HUES48 (cell line): ENCODE measurements at regions not wholly inside any gene's neighbourhood (a gene's known extent, or its start where the extent isn't known, plus 50 kb on each side); places are given as distances from the start of the nearest gene placed in this dataset.
"Not testable (repeated sequence)": the region's sequence is repeated elsewhere in the genome, so short reads cannot be mapped to it uniquely, and the experiment has no call there.

ENCODE experiments used
- H3K27ac ChIP-seq: one replicate; pipeline ENCODE4 v1.7.0; 2013; ENCODE audit warnings: low read depth, low read length, inconsistent platforms
- H3K27me3 ChIP-seq: 2 replicates; pipeline ENCODE4 v1.6.1; 2013; ENCODE audit warnings: mild to moderate bottlenecking, low read length; ENCODE audit not compliant: control insufficient read depth, insufficient read depth
- H3K36me3 ChIP-seq: 2 replicates; pipeline ENCODE4 v1.6.1; 2013; ENCODE audit warnings: low read length; ENCODE audit not compliant: control insufficient read depth, insufficient read depth
- H3K4me1 ChIP-seq: 2 replicates; pipeline ENCODE4 v1.6.1; 2013; ENCODE audit warnings: mild to moderate bottlenecking, low read length; ENCODE audit not compliant: control insufficient read depth, insufficient read depth
- H3K4me3 ChIP-seq: 2 replicates; pipeline ENCODE4 v1.5.1; 2013; ENCODE audit warnings: mild to moderate bottlenecking, low read depth, low read length
- H3K9ac ChIP-seq: 2 replicates; pipeline ENCODE4 v1.6.1; 2013; ENCODE audit warnings: mild to moderate bottlenecking, low read depth, low read length, moderate library complexity
- H3K9me3 ChIP-seq: 2 replicates; pipeline ENCODE4 v1.6.1; 2013; ENCODE audit warnings: low read length; ENCODE audit not compliant: control insufficient read depth, insufficient read depth

GRCh38 chr1:58227604-58228003 is 318.9 kb downstream of the OMA1 start:
- H3K4me1 ChIP-seq = no peaks in the 10 kb centered on the region

GRCh38 chr1:58223522-58223921 is 323.0 kb downstream of the OMA1 start:
- Histone ChIP-seq H3K36me3 (no peaks in the 10 kb centered on the region), H3K4me3 (no peak overlapping the region), H3K4me1 (no peaks in the 10 kb centered on the region), H3K9me3 (no peaks in the 10 kb centered on the region), H3K27ac (no peak overlapping the region), H3K9ac (no peak overlapping the region), H3K27me3 (no peaks in the 10 kb centered on the region)

More at GRCh38 chr1:58227604-58228003, 318.9 kb downstream of the OMA1 start:
- Histone ChIP-seq H3K27ac (no peak overlapping the region), H3K36me3 (no peaks in the 10 kb centered on the region), H3K9me3 (no peaks in the 10 kb centered on the region), H3K9ac (no peak overlapping the region), H3K27me3 (no peaks in the 10 kb centered on the region), H3K4me3 (no peak overlapping the region)

- no peak overlapping the region for H3K27ac ChIP-seq
- H3K4me1 ChIP-seq = no peaks in the 10 kb centered on the region
- H3K36me3 ChIP-seq = no peaks in the 10 kb centered on the region
- no peaks in the 10 kb centered on the region for H3K27me3 ChIP-seq
- no peak overlapping the region for H3K9ac ChIP-seq
- H3K9me3 ChIP-seq = no peaks in the 10 kb centered on the region
- no peak overlapping the region for H3K4me3 ChIP-seq
These were observed 325.6 kb downstream of the OMA1 start for GRCh38 chr1:58220836-58221472.

- H3K9me3 ChIP-seq, H3K4me1 ChIP-seq, H3K4me3 ChIP-seq, H3K9ac ChIP-seq, H3K27me3 ChIP-seq, H3K27ac ChIP-seq, H3K36me3 ChIP-seq: not testable (repeated sequence)
These were observed 330.4 kb downstream of the OMA1 start for GRCh38 chr1:58216169-58216568.

DNA sequence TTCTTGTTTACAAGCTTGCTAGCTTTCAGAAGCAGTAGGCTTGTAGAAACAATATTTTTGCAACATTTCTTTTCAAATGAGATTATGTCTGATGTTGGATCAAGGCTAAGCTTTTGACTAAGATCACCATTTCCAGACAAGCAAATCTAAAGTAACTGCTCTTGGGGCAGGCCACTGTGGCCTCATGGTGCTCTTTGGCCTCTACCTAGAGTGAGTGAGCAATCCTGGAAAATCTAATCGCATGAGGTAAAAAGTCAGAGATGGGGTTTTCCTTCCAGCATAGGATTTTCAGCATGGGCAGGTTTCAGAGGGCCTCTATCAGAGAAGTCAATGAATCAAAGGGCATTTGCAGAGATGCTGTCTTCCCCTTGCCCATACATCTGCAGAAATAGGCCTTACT is 331.9 kb downstream of the OMA1 start:
- no peaks in the 10 kb centered on the region for H3K27me3 ChIP-seq
- no peak overlapping the region for H3K4me3 ChIP-seq
- H3K36me3 ChIP-seq = no peaks in the 10 kb centered on the region
- no peaks in the 10 kb centered on the region for H3K4me1 ChIP-seq
- no peak overlapping the region for H3K27ac ChIP-seq
- no peak overlapping the region for H3K9ac ChIP-seq
- no peaks in the 10 kb centered on the region for H3K9me3 ChIP-seq

DNA sequence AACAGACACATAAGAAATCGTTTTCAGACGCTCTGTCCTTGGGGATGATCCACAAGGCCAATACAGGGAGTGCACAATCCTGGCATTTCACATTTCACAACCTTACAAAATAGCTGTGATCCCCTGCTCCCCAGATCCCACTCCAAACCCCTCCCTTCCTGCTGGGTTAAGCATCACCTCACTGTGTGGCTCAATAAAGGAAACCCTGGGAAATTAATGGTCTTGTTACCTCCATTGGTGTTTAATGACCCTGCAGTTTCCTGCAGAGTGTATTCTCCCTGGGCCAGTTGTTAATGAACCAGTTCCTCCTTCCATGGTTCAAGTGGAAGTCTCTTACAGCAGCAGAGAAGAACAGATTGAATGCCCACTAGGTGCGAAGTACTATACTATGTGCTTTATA is 334.7 kb downstream of the OMA1 start:
- no peaks in the 10 kb centered on the region for H3K9me3 ChIP-seq
- H3K4me1 ChIP-seq = peaks cover 5% of the 10 kb centered on the region
- H3K4me3 ChIP-seq = no peak overlapping the region
- H3K27me3 ChIP-seq = no peaks in the 10 kb centered on the region
- no peak overlapping the region for H3K27ac ChIP-seq
- H3K9ac ChIP-seq = no peak overlapping the region
- no peaks in the 10 kb centered on the region for H3K36me3 ChIP-seq

DNA sequence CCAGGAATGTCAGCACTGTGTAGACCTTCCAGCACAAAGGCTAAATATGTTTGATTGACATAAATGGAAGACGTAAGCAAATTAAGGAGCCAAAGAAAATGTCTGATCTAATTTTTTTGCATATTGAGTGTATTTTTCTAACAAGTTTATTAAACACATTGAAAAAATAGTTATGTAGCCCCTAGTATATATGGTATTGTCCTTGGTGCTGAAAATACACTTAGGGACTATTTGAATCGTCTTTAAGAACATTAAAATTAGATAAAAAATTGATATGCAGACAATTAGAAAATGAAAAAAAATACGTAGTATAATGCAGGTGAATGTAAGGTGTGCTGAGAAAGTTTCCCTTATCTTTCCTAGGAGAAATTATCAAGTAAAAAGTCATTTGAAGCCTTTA is 337.0 kb downstream of the OMA1 start:
- H3K27me3 ChIP-seq = no peaks in the 10 kb centered on the region
- H3K4me1 ChIP-seq = peaks cover 5% of the 10 kb centered on the region
- H3K9me3 ChIP-seq = no peaks in the 10 kb centered on the region
- H3K27ac ChIP-seq = no peak overlapping the region
- no peak overlapping the region for H3K4me3 ChIP-seq
- H3K9ac ChIP-seq = no peak overlapping the region
- H3K36me3 ChIP-seq = no peaks in the 10 kb centered on the region

DNA sequence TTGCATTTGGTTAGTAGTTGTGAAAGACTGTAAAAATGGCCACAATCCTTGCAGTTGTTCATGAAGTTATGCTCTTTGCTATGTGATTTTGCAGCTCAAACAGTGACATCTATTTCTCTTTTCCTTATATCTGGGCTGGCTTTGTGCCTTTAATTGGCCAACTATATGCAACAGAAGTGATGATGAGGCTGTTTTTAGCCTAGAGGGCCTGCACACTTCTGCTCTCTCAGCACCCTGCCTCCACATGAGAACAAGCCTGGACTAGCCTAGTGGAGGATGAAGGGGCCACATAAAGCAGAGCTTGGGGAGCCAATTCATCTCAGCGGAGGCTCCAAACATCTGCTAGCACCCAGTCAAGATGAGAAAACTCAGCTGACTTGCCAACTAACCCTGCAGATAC is 339.8 kb downstream of the OMA1 start:
- no peak overlapping the region for H3K9ac ChIP-seq
- no peak overlapping the region for H3K27ac ChIP-seq
- H3K4me3 ChIP-seq = no peak overlapping the region
- H3K27me3 ChIP-seq = no peaks in the 10 kb centered on the region
- no peaks in the 10 kb centered on the region for H3K9me3 ChIP-seq
- H3K4me1 ChIP-seq = peaks cover 5% of the 10 kb centered on the region
- no peaks in the 10 kb centered on the region for H3K36me3 ChIP-seq

DNA sequence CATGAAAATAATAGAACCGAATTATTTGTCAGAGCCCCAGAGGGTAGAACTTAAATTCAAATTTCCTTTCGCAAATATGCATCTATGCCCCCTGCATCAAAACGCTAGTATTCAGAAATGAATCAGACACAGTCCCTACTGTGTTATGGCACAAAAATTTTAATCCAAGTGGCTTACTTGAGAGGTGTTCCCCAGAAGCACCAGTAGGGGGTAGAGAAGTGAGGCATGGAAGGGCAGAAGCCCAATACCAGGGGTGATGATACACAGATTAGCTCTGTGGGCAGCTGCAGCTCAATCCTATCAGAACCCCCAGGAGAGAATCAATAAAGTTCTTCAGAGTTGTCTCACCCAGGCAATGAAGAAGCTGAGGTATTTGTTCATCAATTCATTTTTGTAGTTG is 342.2 kb downstream of the OMA1 start:
- peaks cover 3% of the 10 kb centered on the region for H3K4me1 ChIP-seq
- H3K9me3 ChIP-seq = no peaks in the 10 kb centered on the region
- no peaks in the 10 kb centered on the region for H3K36me3 ChIP-seq
- no peaks in the 10 kb centered on the region for H3K27me3 ChIP-seq
- no peak overlapping the region for H3K9ac ChIP-seq
- no peak overlapping the region for H3K4me3 ChIP-seq
- no peak overlapping the region for H3K27ac ChIP-seq

DNA sequence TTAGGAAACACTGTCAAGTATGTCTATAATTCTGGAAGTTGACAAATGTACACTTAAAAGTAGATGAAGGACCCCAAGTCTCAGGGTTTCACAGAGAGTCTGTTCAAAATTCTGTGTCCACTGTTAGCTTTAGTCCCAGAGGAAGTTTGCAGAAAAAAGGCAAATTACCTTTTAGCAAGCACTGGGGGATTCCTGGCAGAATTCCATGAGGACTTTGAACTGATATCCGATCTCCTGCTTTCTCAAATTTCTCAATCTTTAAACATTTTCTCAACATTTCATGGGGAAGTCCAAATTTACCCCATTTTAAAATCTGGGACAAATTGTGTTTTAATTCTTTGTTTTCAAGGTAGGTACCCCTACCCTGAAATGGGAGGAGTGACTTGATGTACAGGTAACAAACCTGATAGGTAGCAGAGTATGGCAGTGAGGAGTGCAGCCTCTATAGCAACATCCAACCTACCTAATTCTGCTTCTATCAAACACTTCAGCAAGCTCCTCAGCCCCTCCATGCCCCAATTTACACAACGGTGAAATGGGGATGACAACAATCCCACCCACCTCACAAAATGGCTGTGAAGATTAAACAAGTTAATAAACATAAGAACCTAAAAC is 344.9 kb downstream of the OMA1 start:
- H3K36me3 ChIP-seq = no peaks in the 10 kb centered on the region
- no peaks in the 10 kb centered on the region for H3K4me1 ChIP-seq
- no peaks in the 10 kb centered on the region for H3K9me3 ChIP-seq
- no peak overlapping the region for H3K27ac ChIP-seq
- no peak overlapping the region for H3K4me3 ChIP-seq
- no peak overlapping the region for H3K9ac ChIP-seq
- H3K27me3 ChIP-seq = no peaks in the 10 kb centered on the region

- Histone ChIP-seq H3K27ac (no peak overlapping the region), H3K4me1 (no peaks in the 10 kb centered on the region), H3K9ac (no peak overlapping the region), H3K9me3 (no peaks in the 10 kb centered on the region), H3K27me3 (no peaks in the 10 kb centered on the region), H3K36me3 (no peaks in the 10 kb centered on the region), H3K4me3 (no peak overlapping the region)
These were observed 346.1 kb downstream of the OMA1 start for GRCh38 chr1:58200437-58200836.
